IPS-NIHi7 (cell line): ENCODE measurements at regions not wholly inside any gene's neighbourhood (a gene's known extent, or its start where the extent isn't known, plus 50 kb on each side); places are given as distances from the start of the nearest gene placed in this dataset.
"Not testable (repeated sequence)": the region's sequence is repeated elsewhere in the genome, so short reads cannot be mapped to it uniquely, and the experiment has no call there.

Source experiments
- DNase-seq: peaks from one replicate; pipeline ENCODE4 v3.0.0; 2012; ENCODE audit warnings: mixed read lengths; ENCODE audit errors: extremely low spot score

- DNase-seq, result no peak
Observed at GRCh38 chr17:63173903-63174302, 207.9 kb downstream of the TANC2 start.

- DNase-seq, result no peak
Observed at GRCh38 chr17:63178530-63178929, 212.5 kb downstream of the TANC2 start.

GRCh38 chr17:63181856-63182255, 215.8 kb downstream of the TANC2 start:
- DNase-seq, result no peak

GRCh38 chr17:63185420-63185819, 219.4 kb downstream of the TANC2 start:
- no peak for DNase-seq

GRCh38 chr17:63189082-63189481, 223.0 kb downstream of the TANC2 start:
- no peak for DNase-seq

GRCh38 chr17:63189930-63190329, 223.9 kb downstream of the TANC2 start:
- DNase-seq, result no peak

- DNase-seq, result no peak
Observed at GRCh38 chr17:63190821-63191370, 224.9 kb downstream of the TANC2 start.

- no peak for DNase-seq
Observed at GRCh38 chr17:63191610-63192009, 225.6 kb downstream of the TANC2 start.

GRCh38 chr17:63193827-63194226, 227.8 kb downstream of the TANC2 start:
- DNase-seq, result no peak

GRCh38 chr17:63196772-63197335, 230.8 kb downstream of the TANC2 start:
- DNase-seq, result no peak

- DNase-seq, result no peak
Observed at GRCh38 chr17:63203652-63204051, 237.6 kb downstream of the TANC2 start.

- DNase-seq, result no peak
Observed at GRCh38 chr17:63221939-63222338, 224.2 kb downstream of the CYB561 start.

- no peak for DNase-seq
Observed at GRCh38 chr17:63222655-63223054, 223.5 kb downstream of the CYB561 start.

GRCh38 chr17:63223212-63223911, 222.7 kb downstream of the CYB561 start:
- no peak for DNase-seq

GRCh38 chr17:63224644-63225043, 221.5 kb downstream of the CYB561 start:
- DNase-seq, result no peak

- not testable (repeated sequence) for DNase-seq
Observed at GRCh38 chr17:63226720-63227119, 219.4 kb downstream of the CYB561 start.

GRCh38 chr17:63231015-63231620, 215.0 kb downstream of the CYB561 start:
- DNase-seq, result not testable (repeated sequence)

GRCh38 chr17:63232565-63233310, 213.4 kb downstream of the CYB561 start:
- DNase-seq, result no peak

GRCh38 chr17:63240106-63240505, 206.0 kb downstream of the CYB561 start:
- no peak for DNase-seq

GRCh38 chr17:63246344-63246743, 199.8 kb downstream of the CYB561 start:
- DNase-seq, result no peak

- no peak for DNase-seq
Observed at GRCh38 chr17:63247706-63248105, 198.4 kb downstream of the CYB561 start.
